22Rv1 (cell line): ENCODE measurements at regions not wholly inside any gene's neighbourhood (a gene's known extent, or its start where the extent isn't known, plus 50 kb on each side); places are given as distances from the start of the nearest gene placed in this dataset.

Source experiments
- H3K27ac ChIP-seq: fragments of 450-650 bp; 2 replicates; pipeline ENCODE4 v1.5.1; 2017
- ZFX ChIP-seq: fragments of 450-650 bp; IDR thresholded peaks from 2 replicates; pipeline ENCODE4 v1.6.1; 2017; ENCODE audit warnings: antibody characterized with exemption, borderline replicate concordance
- TF ChIP-seq, protein P1 (sequence below): fragments of 450-650 bp; IDR thresholded peaks from 2 replicates; pipeline ENCODE4 v1.5.1; 2017; ENCODE audit warnings: mild to moderate bottlenecking

DNA sequence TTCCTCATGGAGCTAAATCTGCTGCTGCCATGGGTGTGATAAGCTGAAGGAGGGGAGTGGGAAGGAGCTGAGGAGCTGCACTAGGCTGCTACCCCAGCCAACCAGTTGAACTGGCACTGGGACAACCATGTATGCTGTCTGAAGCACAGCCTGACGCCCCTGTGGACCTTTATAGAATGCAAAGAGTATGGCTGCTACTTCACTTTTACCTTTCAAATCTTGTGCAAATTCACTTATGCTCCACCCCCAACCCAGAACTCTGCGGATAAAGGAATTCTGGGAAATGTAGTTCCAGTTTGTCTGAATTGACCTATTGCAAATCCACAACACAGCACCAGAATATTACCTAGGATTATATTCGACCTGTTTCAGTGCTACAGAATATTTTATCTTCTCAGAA is 217.4 kb upstream of the SLC35B3 start:
- H3K27ac ChIP-seq: no peak overlapping the region
- no peak for TF ChIP-seq ZFX
- TF ChIP-seq, protein P1, sequence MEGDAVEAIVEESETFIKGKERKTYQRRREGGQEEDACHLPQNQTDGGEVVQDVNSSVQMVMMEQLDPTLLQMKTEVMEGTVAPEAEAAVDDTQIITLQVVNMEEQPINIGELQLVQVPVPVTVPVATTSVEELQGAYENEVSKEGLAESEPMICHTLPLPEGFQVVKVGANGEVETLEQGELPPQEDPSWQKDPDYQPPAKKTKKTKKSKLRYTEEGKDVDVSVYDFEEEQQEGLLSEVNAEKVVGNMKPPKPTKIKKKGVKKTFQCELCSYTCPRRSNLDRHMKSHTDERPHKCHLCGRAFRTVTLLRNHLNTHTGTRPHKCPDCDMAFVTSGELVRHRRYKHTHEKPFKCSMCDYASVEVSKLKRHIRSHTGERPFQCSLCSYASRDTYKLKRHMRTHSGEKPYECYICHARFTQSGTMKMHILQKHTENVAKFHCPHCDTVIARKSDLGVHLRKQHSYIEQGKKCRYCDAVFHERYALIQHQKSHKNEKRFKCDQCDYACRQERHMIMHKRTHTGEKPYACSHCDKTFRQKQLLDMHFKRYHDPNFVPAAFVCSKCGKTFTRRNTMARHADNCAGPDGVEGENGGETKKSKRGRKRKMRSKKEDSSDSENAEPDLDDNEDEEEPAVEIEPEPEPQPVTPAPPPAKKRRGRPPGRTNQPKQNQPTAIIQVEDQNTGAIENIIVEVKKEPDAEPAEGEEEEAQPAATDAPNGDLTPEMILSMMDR: no peak

GRCh38 chr6:8651998-8652397 is 216.7 kb upstream of the SLC35B3 start:
- TF ChIP-seq ZFX: no peak
- TF ChIP-seq, protein P1: no peak
- H3K27ac ChIP-seq: no peak overlapping the region

DNA sequence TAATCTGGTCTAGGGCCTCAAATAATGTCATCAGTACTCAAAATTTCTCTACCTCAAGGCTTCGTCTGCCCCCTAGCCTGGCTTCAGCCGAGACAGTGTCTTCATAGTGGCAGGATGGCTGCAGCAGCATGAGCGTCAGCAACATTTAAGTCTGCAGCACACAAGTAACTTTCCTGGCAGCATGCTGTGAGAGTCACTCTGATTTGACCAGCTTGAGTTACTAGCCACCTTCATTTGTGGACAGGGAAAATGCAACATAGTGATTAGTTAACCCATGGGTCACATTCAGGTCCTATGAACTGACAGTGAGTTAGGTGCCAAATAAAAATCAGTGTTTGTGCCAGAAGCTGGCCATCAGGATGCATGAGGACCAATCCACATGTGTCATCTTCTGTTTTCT is 209.9 kb upstream of the SLC35B3 start:
- no peak overlapping the region for H3K27ac ChIP-seq
- no peak for TF ChIP-seq ZFX
- TF ChIP-seq, protein P1: no peak

GRCh38 chr6:8644306-8644705 is 209.0 kb upstream of the SLC35B3 start:
- TF ChIP-seq ZFX: no peak
- TF ChIP-seq, protein P1: no peak
- no peak overlapping the region for H3K27ac ChIP-seq

GRCh38 chr6:8642854-8643253 is 207.5 kb upstream of the SLC35B3 start:
- H3K27ac ChIP-seq: no peak overlapping the region
- TF ChIP-seq ZFX: no peak
- TF ChIP-seq, protein P1: no peak

GRCh38 chr6:8642131-8642530 is 206.8 kb upstream of the SLC35B3 start:
- H3K27ac ChIP-seq: no peak overlapping the region
- TF ChIP-seq, protein P1: no peak
- no peak for TF ChIP-seq ZFX

- H3K27ac ChIP-seq: no peak overlapping the region
- TF ChIP-seq, protein P1: no peak
Observed at GRCh38 chr6:8639928-8640649, 204.7 kb upstream of the SLC35B3 start.
